Endodermal cell (in vitro differentiated cells): ENCODE measurements at regions not wholly inside any gene's neighbourhood (a gene's known extent, or its start where the extent isn't known, plus 50 kb on each side); places are given as distances from the start of the nearest gene placed in this dataset.

ENCODE experiments used
- DNase-seq: peaks from one replicate; pipeline ENCODE4 v3.0.0-alpha.2; 2017
- H3K27ac ChIP-seq: 2 replicates; pipeline ENCODE4 v1.5.1; 2013; ENCODE audit warnings: mild to moderate bottlenecking, low read depth, low read length, moderate library complexity
- H3K27me3 ChIP-seq: 2 replicates; pipeline ENCODE4 v1.6.1; 2013; ENCODE audit warnings: mild to moderate bottlenecking, low read length, moderate library complexity; ENCODE audit not compliant: insufficient read depth, control insufficient read depth, poor library complexity, severe bottlenecking
- H3K36me3 ChIP-seq: 2 replicates; pipeline ENCODE4 v1.7.0; 2013; ENCODE audit warnings: mild to moderate bottlenecking, low read length, moderate library complexity; ENCODE audit not compliant: control insufficient read depth, insufficient read depth
- H3K4me1 ChIP-seq: one replicate; pipeline ENCODE4 v1.7.0; 2013; ENCODE audit warnings: low read length; ENCODE audit not compliant: control insufficient read depth, insufficient read depth
- H3K4me3 ChIP-seq: 2 replicates; pipeline ENCODE4 v1.5.1; 2013; ENCODE audit warnings: mild to moderate bottlenecking, low read length, moderate library complexity
- H3K9ac ChIP-seq: 2 replicates; pipeline ENCODE4 v1.6.1; 2013; ENCODE audit warnings: mild to moderate bottlenecking, low read length, moderate library complexity; ENCODE audit not compliant: poor library complexity, severe bottlenecking; ENCODE audit errors: extremely low read depth
- H3K9me3 ChIP-seq: 2 replicates; pipeline ENCODE4 v1.6.1; 2013; ENCODE audit warnings: mild to moderate bottlenecking, low read length, moderate library complexity; ENCODE audit not compliant: control insufficient read depth
- H3K27ac Mint-ChIP-seq: 2 replicates; pipeline ENCODE4 v1.8.0; 2020; ENCODE audit warnings: mixed read lengths
- H3K27me3 Mint-ChIP-seq: 2 replicates; pipeline ENCODE4 v1.8.0; 2021; ENCODE audit warnings: mild to moderate bottlenecking, mixed read lengths; ENCODE audit not compliant: insufficient read depth
- H3K36me3 Mint-ChIP-seq: 2 replicates; pipeline ENCODE4 v1.8.0; 2020; ENCODE audit warnings: low read depth, mixed read lengths
- H3K4me1 Mint-ChIP-seq: 2 replicates; pipeline ENCODE4 v1.8.0; 2020; ENCODE audit warnings: mixed read lengths
- H3K4me3 Mint-ChIP-seq: 2 replicates; pipeline ENCODE4 v1.8.0; 2020; ENCODE audit warnings: mild to moderate bottlenecking, moderate library complexity, mixed read lengths
- H3K9me3 Mint-ChIP-seq: 2 replicates; pipeline ENCODE4 v1.8.0; 2020; ENCODE audit warnings: mild to moderate bottlenecking, mixed read lengths
- CTCF ChIP-seq: fragments of 200-600 bp; sonication (generic); conservative IDR thresholded peaks from 2 replicates; pipeline ENCODE4 v1.5.0; 2021; ENCODE audit warnings: antibody characterized with exemption, mild to moderate bottlenecking
- WGBS, 2 experiments: methylation state at CpG; one replicate each; pipeline versions ENCODE4 v1.1.5 to v1.1.7; 2013; ENCODE audit warnings: missing lambda C conversion rate in 2 of 2, mixed read lengths in 1 of 2; ENCODE audit not compliant: insufficient coverage in 1 of 2, insufficient read length in 1 of 2; 5-methylcytosine and 5-hydroxymethylcytosine counted together

GRCh38 chr12:5155866-5156265 lies 112.2 kb downstream of the KCNA5 start:
- no peak overlapping the region for H3K9ac ChIP-seq
- H3K4me3 ChIP-seq: no peak overlapping the region
- no peaks in the 10 kb centered on the region for H3K36me3 ChIP-seq
- 80 to 91% methylated on average over 1 to 9 of the region's 9 CpGs for WGBS, 2 experiments
- H3K27ac Mint-ChIP-seq: no peak overlapping the region
- no peak for TF ChIP-seq CTCF
- no peak for DNase-seq
- no peaks in the 10 kb centered on the region for H3K36me3 Mint-ChIP-seq
- H3K27ac ChIP-seq: no peak overlapping the region
- H3K4me3 Mint-ChIP-seq: no peak overlapping the region
- H3K4me1 ChIP-seq: no peaks in the 10 kb centered on the region
- no peaks in the 10 kb centered on the region for H3K9me3 Mint-ChIP-seq
- H3K4me1 Mint-ChIP-seq: no peaks in the 10 kb centered on the region
- H3K27me3 Mint-ChIP-seq: peaks cover 5% of the 10 kb centered on the region
- peaks cover 5% of the 10 kb centered on the region for H3K27me3 ChIP-seq
- H3K9me3 ChIP-seq: no peaks in the 10 kb centered on the region

- no peaks in the 10 kb centered on the region for H3K36me3 ChIP-seq
- no peak for DNase-seq
- no peaks in the 10 kb centered on the region for H3K9me3 ChIP-seq
- WGBS, 2 experiments: 77% methylated on average over 1 of the region's 1 CpG; no CpG with 5 or more reads in 1 of the 2 experiments
- no peaks in the 10 kb centered on the region for H3K4me1 ChIP-seq
- H3K27ac ChIP-seq: no peak overlapping the region
- Mint-ChIP-seq H3K27ac (no peak overlapping the region), H3K9me3 (no peaks in the 10 kb centered on the region), H3K4me3 (no peak overlapping the region), H3K4me1 (peaks cover 7% of the 10 kb centered on the region), H3K36me3 (no peaks in the 10 kb centered on the region), H3K27me3 (peaks cover 9% of the 10 kb centered on the region)
- no peak overlapping the region for H3K4me3 ChIP-seq
- H3K27me3 ChIP-seq: no peaks in the 10 kb centered on the region
- no peak for TF ChIP-seq CTCF
- no peak overlapping the region for H3K9ac ChIP-seq
These were observed 117.1 kb downstream of the KCNA5 start for GRCh38 chr12:5160827-5161226.

- Mint-ChIP-seq H3K27ac (no peak overlapping the region), H3K27me3 (peaks cover 7% of the 10 kb centered on the region), H3K4me3 (no peak overlapping the region), H3K36me3 (no peaks in the 10 kb centered on the region), H3K4me1 (peaks cover 8% of the 10 kb centered on the region), H3K9me3 (no peaks in the 10 kb centered on the region)
- no peaks in the 10 kb centered on the region for H3K36me3 ChIP-seq
- no peak for DNase-seq
- H3K9ac ChIP-seq: no peak overlapping the region
- H3K4me3 ChIP-seq: no peak overlapping the region
- no peaks in the 10 kb centered on the region for H3K4me1 ChIP-seq
- no peaks in the 10 kb centered on the region for H3K9me3 ChIP-seq
- no peak overlapping the region for H3K27ac ChIP-seq
- no peaks in the 10 kb centered on the region for H3K27me3 ChIP-seq
- TF ChIP-seq CTCF: no peak
- WGBS, 2 experiments: 92 to 100% methylated on average over 2 to 3 of the region's 3 CpGs
These were observed 120.0 kb downstream of the KCNA5 start for GRCh38 chr12:5163661-5164060.
